Gastrocnemius medialis (tissue), 4 donors: ENCODE measurements at regions not wholly inside any gene's neighbourhood (a gene's known extent, or its start where the extent isn't known, plus 50 kb on each side); places are given as distances from the start of the nearest gene placed in this dataset.

Experiments
- POLR2A ChIP-seq, 2 donors: fragments of 450-650 bp; IDR thresholded peaks; one replicate each; pipeline ENCODE4 v1.6.1; 2017; ENCODE audit warnings: antibody characterized with exemption in 2 of 2, mild to moderate bottlenecking in 2 of 2, moderate library complexity in 2 of 2
- TF ChIP-seq, protein P1 (sequence below), 5 experiments: fragments of 450-650 bp in 3 of 5; fragments of 200-600 bp in 2 of 5; sonication (generic) in 2 of 5; IDR thresholded peaks in 4 of 5; conservative IDR thresholded peaks in 1 of 5; 1 replicate in 4 of 5; 2 replicates in 1 of 5; pipeline ENCODE4 v1.5.1; 2016 to 2019; ENCODE audit warnings: antibody characterized with exemption in 5 of 5, mild to moderate bottlenecking in 3 of 5, moderate library complexity in 3 of 5

DNA sequence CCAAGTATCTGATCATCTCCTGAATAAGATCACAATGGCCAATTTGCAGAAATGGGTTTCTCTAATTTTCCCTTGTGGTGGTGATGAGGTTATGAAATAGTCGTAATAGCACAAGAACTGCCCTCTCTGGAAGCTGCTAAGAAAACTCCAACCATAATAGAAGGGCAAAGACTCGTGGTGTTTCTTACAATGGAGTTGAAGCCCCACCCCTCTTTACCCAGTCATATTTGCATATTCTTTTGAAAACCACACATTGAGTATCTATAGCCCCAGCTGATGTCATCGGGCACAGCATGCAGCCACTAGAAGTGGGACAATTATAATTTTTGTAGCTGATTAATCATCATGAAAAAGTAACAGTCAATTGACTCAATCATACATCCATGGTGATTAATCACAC is 452.1 kb upstream of the POU3F2 start:
- TF ChIP-seq, protein P1, sequence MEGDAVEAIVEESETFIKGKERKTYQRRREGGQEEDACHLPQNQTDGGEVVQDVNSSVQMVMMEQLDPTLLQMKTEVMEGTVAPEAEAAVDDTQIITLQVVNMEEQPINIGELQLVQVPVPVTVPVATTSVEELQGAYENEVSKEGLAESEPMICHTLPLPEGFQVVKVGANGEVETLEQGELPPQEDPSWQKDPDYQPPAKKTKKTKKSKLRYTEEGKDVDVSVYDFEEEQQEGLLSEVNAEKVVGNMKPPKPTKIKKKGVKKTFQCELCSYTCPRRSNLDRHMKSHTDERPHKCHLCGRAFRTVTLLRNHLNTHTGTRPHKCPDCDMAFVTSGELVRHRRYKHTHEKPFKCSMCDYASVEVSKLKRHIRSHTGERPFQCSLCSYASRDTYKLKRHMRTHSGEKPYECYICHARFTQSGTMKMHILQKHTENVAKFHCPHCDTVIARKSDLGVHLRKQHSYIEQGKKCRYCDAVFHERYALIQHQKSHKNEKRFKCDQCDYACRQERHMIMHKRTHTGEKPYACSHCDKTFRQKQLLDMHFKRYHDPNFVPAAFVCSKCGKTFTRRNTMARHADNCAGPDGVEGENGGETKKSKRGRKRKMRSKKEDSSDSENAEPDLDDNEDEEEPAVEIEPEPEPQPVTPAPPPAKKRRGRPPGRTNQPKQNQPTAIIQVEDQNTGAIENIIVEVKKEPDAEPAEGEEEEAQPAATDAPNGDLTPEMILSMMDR (IDR thresholded peaks at IDR 0.05 in 4 of 5, conservative IDR thresholded peaks at IDR 0.05 in 1 of 5): no peak
- no peak for TF ChIP-seq POLR2A (IDR thresholded peaks at IDR 0.05)
